Right ventricle myocardium superior (tissue), 1 donor: ENCODE measurements at regions not wholly inside any gene's neighbourhood (a gene's known extent, or its start where the extent isn't known, plus 50 kb on each side); places are given as distances from the start of the nearest gene placed in this dataset.
"Not testable (repeated sequence)": the region's sequence is repeated elsewhere in the genome, so short reads cannot be mapped to it uniquely, and the experiment has no call there.

ENCODE experiments used
- ATAC-seq: fragments of 200-7000 bp; cut with Tn5 transposase; one replicate; pipeline ENCODE4 v1.9.1; 2020; ENCODE audit warnings: mild to moderate bottlenecking; ENCODE audit not compliant: poor library complexity
- DNase-seq: peaks from one replicate; pipeline ENCODE4 v3.0.0-alpha.2; 2020
- intact Hi-C: fragments of 100-400 bp; cut with DNase I; formaldehyde crosslinking; loops from one replicate; pipeline ENCODE4 v1.11.2; 2022
- donor health status: DM: no; HTN: yes; CAD: no; lungs with severe emphysema.

DNA sequence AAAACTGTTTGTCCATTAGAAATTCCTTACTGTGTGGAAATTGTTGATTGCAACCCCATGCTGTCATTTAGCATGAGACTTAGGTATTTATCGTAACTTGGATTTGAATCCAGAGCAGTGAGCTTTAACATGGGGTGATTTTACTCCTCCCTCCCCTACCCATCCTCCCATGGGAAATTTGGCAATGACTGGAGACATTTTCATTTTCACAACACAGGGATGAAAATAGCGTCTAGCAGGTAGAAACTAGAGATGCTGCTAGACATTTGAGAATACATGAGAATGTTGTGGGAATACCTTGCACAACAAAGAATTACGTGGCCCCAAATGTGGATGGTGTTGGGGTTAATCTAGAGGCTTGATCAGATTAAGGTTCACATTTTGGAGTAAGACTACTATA, 191.3 kb upstream of the MPDZ start:
- no peak for DNase-seq
- intact Hi-C loops, result no loop called here
- ATAC-seq, result no peak

DNA sequence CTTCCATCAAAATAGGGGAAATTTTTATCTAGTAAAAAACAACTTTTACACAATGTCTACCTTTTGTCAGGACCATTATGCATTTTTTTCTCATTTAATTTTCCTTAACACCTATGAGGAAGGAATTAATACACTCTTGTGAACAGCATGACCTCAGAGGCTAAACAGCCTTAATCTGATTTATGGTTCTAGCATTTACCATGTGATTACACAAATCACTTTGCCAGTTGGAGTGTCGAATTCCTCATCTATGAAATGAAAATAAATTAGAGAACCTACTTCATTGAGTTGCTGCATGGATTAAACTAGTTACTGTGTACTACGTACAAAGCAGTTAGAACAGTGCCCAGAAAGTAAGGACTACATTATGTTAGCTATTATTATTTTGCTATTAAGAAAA, 187.7 kb upstream of the MPDZ start:
- DNase-seq, result no peak
- no peak for ATAC-seq
- intact Hi-C loops, result no loop called here

DNA sequence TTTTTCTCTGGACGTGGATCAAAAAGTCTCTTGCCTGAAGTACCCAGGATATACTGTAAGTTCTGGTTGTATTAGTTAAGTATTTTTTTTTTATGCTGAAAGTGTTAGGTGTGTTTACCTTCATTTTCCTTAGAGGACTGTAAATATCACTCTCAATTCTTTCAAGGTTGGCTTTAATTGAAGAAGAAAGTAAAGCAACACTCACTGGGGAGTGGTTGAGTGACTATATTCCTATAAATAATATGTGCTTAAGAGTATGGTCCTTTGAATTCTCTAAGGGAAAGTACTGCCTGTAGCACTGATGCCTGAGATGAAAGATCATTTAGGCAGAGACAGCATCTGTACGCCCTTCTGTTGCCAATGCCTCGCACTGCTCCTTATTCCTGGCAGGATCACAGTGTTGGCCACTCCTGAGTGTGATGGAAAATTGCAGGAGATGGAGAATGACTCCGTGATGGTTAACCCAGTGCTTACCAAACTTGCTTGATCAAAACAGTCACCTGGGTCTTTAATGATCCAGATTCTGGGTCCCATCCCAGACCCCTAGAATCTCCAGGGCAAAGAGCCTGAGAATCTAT, 182.0 kb upstream of the MPDZ start:
- ATAC-seq (no peak), DNase-seq (no peak)
- intact Hi-C loops, result no loop called here

DNA sequence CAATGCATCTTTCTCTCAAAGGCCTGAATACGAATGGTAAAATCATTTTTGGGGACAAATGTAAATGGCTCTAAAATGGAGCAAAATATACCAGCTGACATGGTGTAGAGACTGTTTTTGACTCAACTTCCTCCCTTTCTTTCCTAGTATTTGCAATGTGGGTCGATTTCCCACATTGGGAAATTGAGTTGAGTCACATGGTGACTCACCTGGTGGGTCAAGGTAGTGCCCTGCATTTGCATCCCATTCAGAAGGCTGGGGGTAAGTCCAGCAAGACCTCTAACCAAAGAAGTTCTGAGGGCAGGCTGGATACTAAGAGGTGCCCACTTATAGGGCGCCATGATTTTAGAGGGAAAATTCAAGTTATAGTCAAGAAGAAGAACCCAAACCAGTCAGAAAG, 179.6 kb upstream of the MPDZ start:
- ATAC-seq, result no peak
- intact Hi-C loops, result no loop called here
- DNase-seq, result no peak

DNA sequence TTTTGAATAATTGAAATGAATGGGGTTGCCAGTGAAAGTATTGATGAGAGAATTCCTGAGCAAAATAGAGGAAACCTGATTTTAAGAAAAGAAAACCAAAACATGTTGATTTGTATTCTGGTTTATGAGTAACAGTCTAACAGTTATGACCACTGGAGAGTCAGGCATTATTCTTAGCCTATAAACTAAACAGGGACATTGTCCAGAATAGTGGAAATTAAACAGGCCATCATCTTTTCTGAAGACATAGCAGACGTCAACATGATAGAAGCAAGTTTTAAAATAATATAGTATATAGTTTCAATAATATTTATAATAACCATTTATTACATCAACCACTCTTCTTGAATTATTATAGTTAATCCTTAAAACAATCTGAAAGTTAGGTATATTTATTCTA, 178.3 kb upstream of the MPDZ start:
- ATAC-seq (no peak), DNase-seq (no peak)
- intact Hi-C loops, result no loop called here

DNA sequence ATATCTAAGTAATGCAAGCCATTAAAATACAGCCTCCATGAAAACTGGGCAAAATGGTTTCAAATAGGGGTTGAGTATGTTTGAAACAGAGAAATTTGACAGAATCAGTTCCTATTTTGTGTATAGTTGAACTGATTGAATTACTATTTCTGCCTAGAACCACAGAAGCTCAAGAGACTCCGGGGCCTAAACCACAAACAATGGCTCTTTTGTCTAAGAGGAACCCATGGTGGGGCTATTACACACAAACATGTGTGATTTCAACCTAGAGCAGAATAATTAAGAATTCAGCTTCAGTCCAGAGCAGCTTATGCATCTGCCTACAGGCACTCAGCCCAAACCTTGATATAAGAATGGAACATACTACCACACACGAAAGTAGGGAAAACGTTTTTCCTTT, 171.2 kb upstream of the MPDZ start:
- DNase-seq, result no peak
- peak; percentile 19 for ATAC-seq
- intact Hi-C loops, result no loop called here

DNA sequence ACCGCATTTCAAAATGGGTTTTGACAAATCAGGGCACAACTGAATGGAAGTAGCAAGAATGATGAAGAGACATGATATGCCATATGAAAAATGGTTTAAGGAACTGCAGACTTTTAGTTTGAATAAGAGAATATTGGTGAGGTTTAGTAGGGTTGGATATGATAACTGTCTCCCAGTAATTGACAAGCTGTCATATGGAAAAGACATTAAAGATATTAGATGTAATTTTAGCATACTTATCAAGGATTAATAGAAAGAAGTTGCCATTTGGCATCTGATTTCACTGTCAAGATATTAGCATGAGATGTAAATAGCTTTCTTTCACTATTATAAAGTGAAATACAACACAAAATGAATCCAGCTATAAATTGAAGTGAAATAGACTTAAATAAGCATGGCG, 169.0 kb upstream of the MPDZ start:
- intact Hi-C loops, result no loop called here
- ATAC-seq (no peak), DNase-seq (no peak)

DNA sequence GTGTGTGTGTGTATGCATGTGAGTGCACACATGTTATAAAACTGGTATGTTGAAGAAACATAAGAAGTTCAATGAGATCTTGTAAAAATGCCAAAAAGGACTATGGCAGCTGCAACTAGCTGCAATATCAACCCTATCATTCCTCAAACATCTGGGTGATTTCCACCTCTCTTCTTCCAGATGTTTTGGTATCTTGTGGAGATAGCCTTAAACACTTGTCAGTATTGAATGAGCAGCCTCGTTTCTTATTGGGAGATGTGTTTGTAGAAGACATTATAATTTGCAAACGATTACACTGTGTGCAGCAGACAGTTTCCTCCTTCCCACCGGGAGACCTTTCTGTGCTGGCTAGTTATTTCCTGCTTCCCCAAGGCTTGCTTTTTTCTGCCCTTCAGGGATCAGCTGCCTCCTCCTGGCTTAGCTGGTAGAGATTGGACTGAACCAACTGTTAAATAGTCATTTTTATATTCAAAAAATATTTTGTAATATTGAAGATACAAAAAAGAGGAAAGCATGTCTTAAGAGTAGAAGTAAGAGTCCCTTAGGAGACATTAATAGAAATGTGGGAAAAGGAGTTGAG, 168.4 kb upstream of the MPDZ start:
- ATAC-seq (peak; percentile 21), DNase-seq (no peak)
- intact Hi-C loops, result no loop called here

DNA sequence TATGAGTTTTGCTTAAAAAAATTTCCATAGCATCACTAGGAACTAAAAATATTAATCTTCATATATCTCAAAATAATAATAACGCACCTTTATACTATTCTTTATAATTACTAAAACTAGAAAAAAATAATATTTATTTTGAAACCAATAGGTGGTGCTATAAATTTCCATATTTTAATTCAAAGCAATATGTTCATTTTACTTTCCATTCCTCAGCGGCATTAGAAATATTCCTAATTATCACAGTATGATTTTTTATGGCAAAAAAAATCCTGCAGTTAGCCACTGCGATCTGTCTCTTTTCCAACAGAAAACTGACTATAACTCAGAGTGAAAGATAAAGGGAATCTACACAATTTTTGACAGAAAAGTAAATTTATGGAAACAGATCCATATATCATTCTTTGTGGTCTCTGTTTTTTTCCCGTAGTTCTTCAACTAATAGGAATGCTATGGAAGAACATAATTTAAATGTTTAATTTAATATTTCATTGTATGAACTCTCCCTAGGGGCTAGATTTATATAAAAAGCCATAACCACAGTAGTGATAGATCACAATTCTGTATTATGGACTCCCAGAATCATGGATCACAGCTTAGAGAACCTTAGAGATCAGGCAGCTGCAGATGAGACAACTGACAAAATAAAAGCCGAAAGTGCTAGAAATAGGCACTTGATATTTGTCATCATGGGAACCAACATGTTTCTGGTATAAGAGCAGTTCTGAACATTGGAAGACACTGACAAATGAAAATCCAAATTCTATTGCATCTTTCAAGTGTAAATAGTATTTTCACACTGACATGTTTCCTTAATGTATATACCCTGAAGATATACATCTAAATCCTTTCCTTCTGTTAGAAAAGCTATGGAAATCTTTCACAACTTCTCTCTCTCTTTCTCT, 167.7 kb upstream of the MPDZ start:
- no peak for DNase-seq
- intact Hi-C loops, result no loop called here
- ATAC-seq, result no peak

DNA sequence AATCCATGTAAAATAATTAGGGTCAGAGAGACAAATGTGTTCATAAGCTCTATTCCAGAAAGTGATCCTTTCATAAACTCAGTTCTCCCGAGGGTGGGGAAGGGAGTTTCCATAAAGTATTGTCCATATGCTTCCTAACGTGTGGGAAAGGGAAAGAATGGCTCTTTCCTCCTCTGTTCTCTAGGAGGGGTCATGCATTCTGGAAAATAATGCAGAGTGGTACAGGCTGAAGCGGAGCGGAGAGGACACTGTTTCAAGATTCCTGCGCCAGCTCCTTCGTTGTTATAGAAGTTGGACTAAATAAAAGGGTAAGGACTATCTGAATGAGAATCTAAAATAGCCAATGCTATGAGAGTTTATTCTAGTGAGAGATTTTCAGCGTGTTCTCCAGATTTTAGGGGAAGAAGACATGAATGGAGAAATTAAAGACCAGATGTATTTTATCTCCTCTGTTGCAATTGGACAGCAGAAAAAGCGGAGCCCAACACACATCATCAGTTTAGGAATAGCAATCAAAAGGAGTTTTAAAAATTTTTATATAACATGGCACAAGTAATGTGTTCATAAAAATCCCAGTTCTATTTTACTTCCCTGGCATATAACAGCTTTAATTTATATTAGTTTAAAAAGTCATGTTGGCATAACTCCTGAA, 166.9 kb upstream of the MPDZ start:
- DNase-seq, result no peak
- no peak for ATAC-seq
- intact Hi-C loops, result no loop called here

DNA sequence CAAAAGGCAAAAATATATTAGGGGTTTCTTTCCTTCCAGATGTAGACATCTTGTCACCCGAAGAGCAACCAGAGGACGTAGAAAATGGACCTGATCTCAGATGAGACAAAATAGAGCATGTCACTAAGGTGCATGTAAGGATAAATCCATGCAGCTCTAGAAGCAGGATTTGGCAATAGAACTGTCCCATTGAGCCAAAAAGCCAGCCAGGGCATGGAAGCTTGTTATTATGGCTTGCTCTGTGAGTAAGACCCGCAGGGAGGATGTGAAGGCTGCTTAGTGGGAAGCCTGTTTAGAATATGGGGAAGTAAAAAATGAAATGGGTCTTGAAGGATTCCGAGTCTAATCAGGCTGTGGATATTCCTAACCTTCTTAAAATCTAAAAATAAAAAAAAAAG, 165.6 kb upstream of the MPDZ start:
- ATAC-seq, result peak; percentile 70
- intact Hi-C loops, result no loop called here
- DNase-seq, result no peak

DNA sequence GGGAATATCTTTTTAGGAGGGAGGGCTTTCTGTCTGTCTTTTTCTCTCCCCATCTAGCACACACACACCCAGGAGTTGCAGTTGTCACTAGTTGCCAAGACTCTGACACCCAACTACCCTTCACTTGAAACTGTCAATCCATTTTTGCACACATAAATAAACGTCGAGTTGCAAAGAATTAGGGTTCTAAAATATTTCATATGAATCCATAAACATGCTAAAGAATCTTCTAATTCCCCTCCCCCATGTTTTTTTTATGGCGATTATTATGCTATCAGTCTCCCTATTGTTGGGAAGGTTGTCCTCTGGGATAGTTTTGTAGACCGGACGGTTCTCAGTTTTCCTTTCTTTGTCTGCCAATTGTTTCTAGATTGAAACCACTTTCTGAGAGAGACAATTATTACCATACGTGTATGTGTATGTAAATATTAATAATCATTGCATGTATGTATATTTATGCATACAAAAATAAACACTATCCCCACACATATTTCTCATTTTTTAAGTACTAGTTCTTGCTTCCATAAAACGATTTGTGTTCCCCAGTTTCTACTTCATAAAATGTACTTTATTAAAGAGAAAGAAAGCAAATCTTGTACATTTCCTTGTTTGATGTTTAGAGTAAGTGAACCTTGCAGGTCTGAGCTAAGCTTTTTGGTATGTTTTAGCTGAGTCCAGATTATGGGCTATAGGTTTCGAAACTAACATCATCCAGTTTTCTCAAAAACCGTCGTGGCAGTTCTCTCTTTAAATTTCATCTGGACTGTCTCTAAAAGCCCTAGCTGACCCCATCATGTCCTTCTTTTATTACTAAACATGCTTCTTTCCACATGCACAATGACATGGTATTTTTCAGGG, 165.0 kb upstream of the MPDZ start:
- no peak for ATAC-seq

DNA sequence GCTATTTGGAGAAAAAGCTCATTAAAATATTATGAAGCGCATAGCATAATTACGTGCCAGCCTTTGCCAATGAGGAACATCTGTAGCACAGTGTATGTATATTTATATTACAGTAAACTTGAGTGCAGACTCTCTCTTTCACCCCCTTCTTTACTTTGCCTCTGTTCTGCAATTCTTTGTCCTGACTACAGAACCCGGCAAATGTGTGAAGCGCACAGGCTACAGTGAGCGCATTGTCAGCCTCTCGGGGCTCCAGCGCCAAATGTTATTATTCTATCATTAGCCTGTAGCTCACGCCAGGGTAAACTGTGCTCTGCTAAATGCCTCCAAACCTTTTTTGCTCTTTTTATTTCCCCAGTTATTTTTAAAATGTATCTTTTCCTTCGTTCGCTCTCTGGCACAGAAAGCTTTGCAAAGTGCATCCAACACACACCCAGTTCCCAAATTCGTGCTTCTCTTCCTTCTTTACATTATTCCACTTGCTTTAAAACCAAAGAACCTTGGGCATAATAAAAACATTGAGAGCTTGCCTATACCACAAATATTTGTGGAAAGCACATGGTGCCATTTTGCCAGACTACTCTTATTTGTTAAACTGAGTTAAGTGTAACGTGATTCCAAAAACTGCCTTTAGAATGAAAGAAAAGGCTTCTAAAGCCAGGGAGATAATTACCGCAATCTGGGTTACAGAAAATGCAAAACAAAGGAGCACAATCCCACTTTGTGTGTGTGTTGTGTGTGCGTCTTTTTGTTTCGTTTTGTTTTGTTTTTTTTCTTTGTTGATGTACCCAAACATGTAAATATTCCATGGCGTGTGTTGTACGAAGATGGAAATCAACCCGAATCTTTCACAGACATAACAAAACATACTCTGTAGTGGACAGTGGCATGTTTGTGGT, 164.1 kb upstream of the MPDZ start:
- intact Hi-C loops, result no loop called here
- ATAC-seq (peak; percentile 28), DNase-seq (no peak)

More for the DNA sequence above, 165.0 kb upstream of the MPDZ start:
- DNase-seq, result no peak
- intact Hi-C loops, result no loop called here

DNA sequence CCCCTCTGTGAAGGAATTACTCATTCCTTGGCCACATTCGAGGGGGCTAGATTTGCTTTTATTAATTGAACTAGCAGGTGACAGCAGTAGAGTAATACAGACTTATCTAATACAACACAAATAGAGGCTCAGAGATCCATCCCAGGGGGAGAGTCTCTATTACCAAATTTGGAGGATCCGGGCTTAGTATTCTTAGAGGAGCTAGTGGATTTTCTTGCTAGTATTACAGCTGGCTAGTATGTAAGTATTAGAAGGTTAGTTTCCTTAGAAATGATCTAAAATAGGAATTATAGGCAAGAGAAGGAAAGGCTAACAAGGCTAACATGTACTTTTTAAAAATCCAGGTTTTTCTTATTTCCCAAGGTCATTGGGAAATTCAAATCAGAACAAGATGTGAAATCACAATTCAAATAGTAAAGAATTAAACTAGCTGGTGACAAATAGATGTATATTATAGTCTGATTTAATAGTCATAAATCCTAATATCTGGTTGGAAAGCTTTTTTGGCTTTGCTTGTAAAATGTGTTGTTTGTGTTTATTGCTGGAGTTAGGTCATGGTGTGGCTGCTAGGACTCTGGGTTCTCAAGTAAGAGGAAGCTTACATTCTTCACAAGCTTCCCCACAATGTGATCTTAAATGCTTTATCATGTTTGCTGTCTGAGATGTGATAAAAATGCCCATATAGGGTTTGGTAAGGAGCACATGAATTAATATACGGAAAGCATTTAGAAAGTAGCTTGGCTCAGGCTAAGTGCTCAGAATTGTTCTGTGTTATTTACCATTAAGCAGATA, 160.4 kb upstream of the MPDZ start:
- no peak for ATAC-seq
- intact Hi-C loops, result loop anchor here (5.0 kb wide), 1 partner anchor 247 kb away; no protein-coding TSS in a partner anchor
- no peak for DNase-seq

DNA sequence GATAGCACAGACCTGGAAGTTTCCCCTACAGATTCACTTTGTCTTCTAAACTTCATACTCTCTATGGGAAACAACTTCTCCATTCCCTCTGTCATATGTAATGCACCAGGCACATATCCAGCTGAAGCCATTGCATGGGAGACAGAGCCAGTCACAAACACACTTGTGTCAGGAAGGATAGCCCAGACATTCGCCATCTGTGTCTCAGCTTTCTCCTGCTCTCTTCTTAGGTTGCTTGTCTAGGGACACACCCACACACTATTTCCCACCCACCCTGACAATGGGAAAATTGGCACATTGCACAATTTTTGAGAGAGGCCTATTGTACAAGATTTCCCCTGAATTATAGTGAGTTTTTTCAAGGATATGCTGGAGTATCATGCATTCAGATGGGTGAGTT, 158.4 kb upstream of the MPDZ start:
- DNase-seq, result no peak
- intact Hi-C loops, result loop anchor here (5.0 kb wide), 1 partner anchor 249 kb away; no protein-coding TSS in a partner anchor
- ATAC-seq, result peak; percentile 31

DNA sequence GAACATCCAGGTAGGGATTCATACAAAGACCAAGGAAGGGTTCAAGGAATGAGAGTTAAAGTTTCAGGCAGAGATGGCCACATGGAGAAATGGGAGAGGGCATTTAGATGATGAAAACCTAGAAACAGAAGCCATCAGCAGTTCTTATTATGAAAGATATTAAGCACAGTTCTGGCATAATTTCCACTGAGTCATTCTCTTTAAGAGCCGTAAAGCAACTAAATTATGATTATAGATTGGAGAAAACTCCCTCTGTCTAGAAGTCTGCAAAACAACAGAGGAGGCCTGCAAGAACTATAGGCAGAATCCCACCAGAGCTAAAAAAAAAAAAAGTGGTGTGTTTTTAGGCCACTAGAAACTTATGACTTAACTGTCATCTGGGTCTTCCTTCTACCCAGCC, 157.1 kb upstream of the MPDZ start:
- ATAC-seq (no peak), DNase-seq (no peak)
- intact Hi-C loops, result loop anchor here (5.0 kb wide), 1 partner anchor 251 kb away; no protein-coding TSS in a partner anchor

DNA sequence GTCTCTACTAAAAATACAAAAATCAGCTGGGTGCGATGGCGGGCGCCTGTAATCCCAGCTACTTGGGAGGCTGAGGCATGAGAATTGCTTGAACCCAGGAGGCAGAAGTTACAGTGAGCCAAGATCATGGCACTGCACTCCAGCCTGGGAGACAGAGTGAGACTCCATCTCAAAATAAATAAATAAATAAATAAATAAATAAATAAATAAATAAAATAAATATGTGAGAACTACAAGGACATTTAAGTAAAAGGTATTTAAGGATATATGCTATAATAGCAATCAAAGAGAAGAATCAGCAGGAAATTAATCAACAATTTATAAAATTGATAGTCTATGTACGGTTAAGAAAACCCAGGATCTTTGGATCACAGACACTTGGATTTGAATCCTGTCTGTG, 154.0 kb upstream of the MPDZ start:
- DNase-seq, intact Hi-C loops, ATAC-seq: not testable (repeated sequence)
